ENCODE measurements at regions not wholly inside any gene's neighbourhood (a gene's known extent, or its start where the extent isn't known, plus 50 kb on each side); places are given as distances from the start of the nearest gene placed in this dataset.
"Not testable (repeated sequence)": the region's sequence is repeated elsewhere in the genome, so short reads cannot be mapped to it uniquely, and the experiment has no call there.

- Histone ChIP-seq H3K36me3 (ENCODE audit: control insufficient read depth in 3 of 3, insufficient read depth in 2 of 3, low read depth in 1 of 3, low read length in 3 of 3) (no peaks in the 10 kb centered on the region), H3K4me1 (ENCODE audit: control insufficient read depth in 3 of 3, insufficient read depth in 2 of 3, low read depth in 1 of 3, low read length in 2 of 3) (peaks cover 0 to 2% (median 0%) of the 10 kb centered on the region in 3 donors), H3K27me3 (ENCODE audit: control insufficient read depth in 3 of 3, insufficient read depth in 3 of 3, low read length in 3 of 3) (peaks cover 0 to 2% (median 2%) of the 10 kb centered on the region in 3 donors), H3K4me3 (ENCODE audit: low read depth in 1 of 3, low read length in 3 of 3) (no peak overlapping the region), H3K27ac (ENCODE audit: low read depth in 1 of 3, low read length in 2 of 3) (no peak overlapping the region), H3K9me3 (ENCODE audit: control insufficient read depth in 2 of 2, insufficient read depth in 1 of 2, low read depth in 1 of 2, low read length in 1 of 2) (no peaks in the 10 kb centered on the region)
- 70 to 77% (median 71%) methylated on average over 7 of the region's 7 CpGs for WGBS, 3 donors
- DNase-seq, result no peak
- FAIRE-seq, result no peak
These were observed 141.9 kb downstream of the CSNK2A3 start for GRCh38 chr11:11211186-11211585.

- DNase-seq (no peak), FAIRE-seq (no peak)
- WGBS, 3 donors, result 65 to 90% (median 76%) methylated on average over 3 of the region's 3 CpGs
- Histone ChIP-seq H3K27ac (ENCODE audit: low read depth in 1 of 3, low read length in 2 of 3) (no peak overlapping the region), H3K4me3 (ENCODE audit: low read depth in 1 of 3, low read length in 3 of 3) (no peak overlapping the region), H3K27me3 (ENCODE audit: control insufficient read depth in 3 of 3, insufficient read depth in 3 of 3, low read length in 3 of 3) (peaks cover 0 to 2% (median 2%) of the 10 kb centered on the region in 3 donors), H3K4me1 (ENCODE audit: control insufficient read depth in 3 of 3, insufficient read depth in 2 of 3, low read depth in 1 of 3, low read length in 2 of 3) (no peaks in the 10 kb centered on the region), H3K9me3 (ENCODE audit: control insufficient read depth in 2 of 2, insufficient read depth in 1 of 2, low read depth in 1 of 2, low read length in 1 of 2) (no peaks in the 10 kb centered on the region), H3K36me3 (ENCODE audit: control insufficient read depth in 3 of 3, insufficient read depth in 2 of 3, low read depth in 1 of 3, low read length in 3 of 3) (no peaks in the 10 kb centered on the region)
These were observed 142.6 kb downstream of the CSNK2A3 start for GRCh38 chr11:11210446-11210845.

GRCh38 chr11:11209967-11210366 is 143.1 kb downstream of the CSNK2A3 start:
- no peak overlapping the region for H3K4me3 ChIP-seq (ENCODE audit: low read depth in 1 of 3, low read length in 3 of 3)
- H3K9me3 ChIP-seq (ENCODE audit: control insufficient read depth in 2 of 2, insufficient read depth in 1 of 2, low read depth in 1 of 2, low read length in 1 of 2), result no peaks in the 10 kb centered on the region
- DNase-seq (no peak), FAIRE-seq (no peak)
- H3K27me3 ChIP-seq (ENCODE audit: control insufficient read depth in 3 of 3, insufficient read depth in 3 of 3, low read length in 3 of 3), result peaks cover 0 to 2% (median 0%) of the 10 kb centered on the region in 3 donors
- H3K36me3 ChIP-seq (ENCODE audit: control insufficient read depth in 3 of 3, insufficient read depth in 2 of 3, low read depth in 1 of 3, low read length in 3 of 3), result no peaks in the 10 kb centered on the region
- H3K4me1 ChIP-seq (ENCODE audit: control insufficient read depth in 3 of 3, insufficient read depth in 2 of 3, low read depth in 1 of 3, low read length in 2 of 3), result no peaks in the 10 kb centered on the region
- no peak overlapping the region for H3K27ac ChIP-seq (ENCODE audit: low read depth in 1 of 3, low read length in 2 of 3)
- WGBS, 3 donors, result 82 to 85% (median 84%) methylated on average over 2 of the region's 2 CpGs

- FAIRE-seq (no peak), DNase-seq (no peak)
- Histone ChIP-seq H3K4me1 (ENCODE audit: control insufficient read depth in 3 of 3, insufficient read depth in 2 of 3, low read depth in 1 of 3, low read length in 2 of 3) (no peaks in the 10 kb centered on the region), H3K36me3 (ENCODE audit: control insufficient read depth in 3 of 3, insufficient read depth in 2 of 3, low read depth in 1 of 3, low read length in 3 of 3) (no peaks in the 10 kb centered on the region), H3K27ac (ENCODE audit: low read depth in 1 of 3, low read length in 2 of 3) (no peak overlapping the region), H3K9me3 (ENCODE audit: control insufficient read depth in 2 of 2, insufficient read depth in 1 of 2, low read depth in 1 of 2, low read length in 1 of 2) (no peaks in the 10 kb centered on the region), H3K4me3 (ENCODE audit: low read depth in 1 of 3, low read length in 3 of 3) (no peak overlapping the region), H3K27me3 (ENCODE audit: control insufficient read depth in 3 of 3, insufficient read depth in 3 of 3, low read length in 3 of 3) (peaks cover 0 to 2% (median 0%) of the 10 kb centered on the region in 3 donors)
- WGBS, 3 donors, result 86 to 94% (median 89%) methylated on average over 4 of the region's 4 CpGs
These were observed 144.1 kb downstream of the CSNK2A3 start for GRCh38 chr11:11208994-11209393.

DNA sequence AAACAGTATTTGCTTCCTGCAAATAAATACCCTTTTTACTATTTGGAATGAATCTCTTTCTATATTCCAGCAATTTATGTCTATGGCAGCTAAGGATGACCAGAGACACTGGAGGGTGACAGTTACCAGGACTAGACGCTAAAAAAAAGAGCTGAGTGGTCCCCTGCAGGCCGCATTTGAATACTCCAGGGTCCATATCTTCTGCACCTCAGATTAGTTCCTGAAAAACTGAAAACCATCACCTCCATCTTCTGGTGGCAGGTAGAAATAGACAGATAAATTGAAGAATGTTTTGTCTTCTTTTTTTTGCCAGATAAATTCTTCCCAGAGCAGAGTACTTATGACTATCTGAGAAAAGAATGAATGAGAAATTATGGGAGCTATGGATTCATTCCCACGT is 145.6 kb downstream of the CSNK2A3 start:
- H3K9me3 ChIP-seq (ENCODE audit: control insufficient read depth in 2 of 2, insufficient read depth in 1 of 2, low read depth in 1 of 2, low read length in 1 of 2), result peaks cover 0 to 7% of the 10 kb centered on the region in 2 donors
- no peaks in the 10 kb centered on the region for H3K4me1 ChIP-seq (ENCODE audit: control insufficient read depth in 3 of 3, insufficient read depth in 2 of 3, low read depth in 1 of 3, low read length in 2 of 3)
- H3K4me3 ChIP-seq (ENCODE audit: low read depth in 1 of 3, low read length in 3 of 3), result no peak overlapping the region
- WGBS, 3 donors, result 56 to 79% (median 65%) methylated on average over 3 of the region's 3 CpGs
- H3K27me3 ChIP-seq (ENCODE audit: control insufficient read depth in 3 of 3, insufficient read depth in 3 of 3, low read length in 3 of 3), result peaks cover 0 to 2% (median 0%) of the 10 kb centered on the region in 3 donors
- FAIRE-seq, result no peak
- H3K36me3 ChIP-seq (ENCODE audit: control insufficient read depth in 3 of 3, insufficient read depth in 2 of 3, low read depth in 1 of 3, low read length in 3 of 3), result no peaks in the 10 kb centered on the region
- no peak for DNase-seq
- H3K27ac ChIP-seq (ENCODE audit: low read depth in 1 of 3, low read length in 2 of 3), result no peak overlapping the region

- WGBS, 3 donors, result 80 to 87% (median 80%) methylated on average over 7 of the region's 7 CpGs
- Histone ChIP-seq H3K4me3 (ENCODE audit: low read depth in 1 of 3, low read length in 3 of 3) (no peak overlapping the region), H3K36me3 (ENCODE audit: control insufficient read depth in 3 of 3, insufficient read depth in 2 of 3, low read depth in 1 of 3, low read length in 3 of 3) (no peaks in the 10 kb centered on the region), H3K27ac (ENCODE audit: low read depth in 1 of 3, low read length in 2 of 3) (no peak overlapping the region), H3K4me1 (ENCODE audit: control insufficient read depth in 3 of 3, insufficient read depth in 2 of 3, low read depth in 1 of 3, low read length in 2 of 3) (no peaks in the 10 kb centered on the region), H3K9me3 (ENCODE audit: control insufficient read depth in 2 of 2, insufficient read depth in 1 of 2, low read depth in 1 of 2, low read length in 1 of 2) (peaks cover 0 to 9% of the 10 kb centered on the region in 2 donors), H3K27me3 (ENCODE audit: control insufficient read depth in 3 of 3, insufficient read depth in 3 of 3, low read length in 3 of 3) (peaks cover 0 to 2% (median 0%) of the 10 kb centered on the region in 3 donors)
- FAIRE-seq (no peak), DNase-seq (no peak)
These were observed 146.6 kb downstream of the CSNK2A3 start for GRCh38 chr11:11206484-11206883.

DNA sequence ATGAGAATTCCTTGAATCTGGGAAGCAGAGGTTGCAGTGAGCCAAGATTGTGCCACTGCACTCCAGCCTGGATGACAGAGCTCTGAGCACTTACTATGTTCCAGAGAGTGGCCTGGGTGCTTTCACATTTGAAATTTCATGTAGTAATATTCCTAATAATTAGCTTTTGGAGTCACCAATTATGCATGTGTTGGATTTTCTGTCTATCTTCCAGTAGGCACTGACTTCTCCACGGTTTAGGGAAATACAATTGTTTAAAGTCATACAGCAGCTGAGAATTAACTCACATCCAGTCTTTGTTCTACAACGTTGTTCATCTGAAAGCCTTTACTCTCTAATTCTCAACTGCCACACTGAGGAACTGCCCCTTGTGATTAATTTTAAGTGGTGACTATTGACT is 150.2 kb downstream of the CSNK2A3 start:
- FAIRE-seq (no peak), DNase-seq (no peak)
- no peak overlapping the region for H3K4me3 ChIP-seq (ENCODE audit: low read depth in 1 of 3, low read length in 3 of 3)
- H3K4me1 ChIP-seq (ENCODE audit: control insufficient read depth in 3 of 3, insufficient read depth in 2 of 3, low read depth in 1 of 3, low read length in 2 of 3), result no peaks in the 10 kb centered on the region
- H3K27ac ChIP-seq (ENCODE audit: low read depth in 1 of 3, low read length in 2 of 3), result no peak overlapping the region
- peaks cover 0 to 9% of the 10 kb centered on the region in 2 donors for H3K9me3 ChIP-seq (ENCODE audit: control insufficient read depth in 2 of 2, insufficient read depth in 1 of 2, low read depth in 1 of 2, low read length in 1 of 2)
- no peaks in the 10 kb centered on the region for H3K27me3 ChIP-seq (ENCODE audit: control insufficient read depth in 3 of 3, insufficient read depth in 3 of 3, low read length in 3 of 3)
- 77 to 96% (median 87%) methylated on average over 2 of the region's 2 CpGs for WGBS, 3 donors
- H3K36me3 ChIP-seq (ENCODE audit: control insufficient read depth in 3 of 3, insufficient read depth in 2 of 3, low read depth in 1 of 3, low read length in 3 of 3), result no peaks in the 10 kb centered on the region

- DNase-seq; H3K9me3 ChIP-seq (ENCODE audit: control insufficient read depth in 2 of 2, insufficient read depth in 1 of 2, low read depth in 1 of 2, low read length in 1 of 2); FAIRE-seq; H3K36me3 ChIP-seq (ENCODE audit: control insufficient read depth in 3 of 3, insufficient read depth in 2 of 3, low read depth in 1 of 3, low read length in 3 of 3); H3K27me3 ChIP-seq (ENCODE audit: control insufficient read depth in 3 of 3, insufficient read depth in 3 of 3, low read length in 3 of 3); H3K4me3 ChIP-seq (ENCODE audit: low read depth in 1 of 3, low read length in 3 of 3); H3K27ac ChIP-seq (ENCODE audit: low read depth in 1 of 3, low read length in 2 of 3); H3K4me1 ChIP-seq (ENCODE audit: control insufficient read depth in 3 of 3, insufficient read depth in 2 of 3, low read depth in 1 of 3, low read length in 2 of 3): not testable (repeated sequence)
- 73 to 85% (median 79%) methylated on average over 4 of the region's 4 CpGs for WGBS, 3 donors
These were observed 151.7 kb downstream of the CSNK2A3 start for GRCh38 chr11:11201302-11201701.

GRCh38 chr11:11192541-11192940 is 160.5 kb downstream of the CSNK2A3 start:
- H3K4me1 ChIP-seq (ENCODE audit: control insufficient read depth in 3 of 3, insufficient read depth in 2 of 3, low read depth in 1 of 3, low read length in 2 of 3), result no peaks in the 10 kb centered on the region
- WGBS, 3 donors, result 82 to 87% (median 82%) methylated on average over 3 of the region's 3 CpGs
- DNase-seq (no peak), FAIRE-seq (no peak)
- no peaks in the 10 kb centered on the region for H3K27me3 ChIP-seq (ENCODE audit: control insufficient read depth in 3 of 3, insufficient read depth in 3 of 3, low read length in 3 of 3)
- H3K27ac ChIP-seq (ENCODE audit: low read depth in 1 of 3, low read length in 2 of 3), result no peak overlapping the region
- H3K9me3 ChIP-seq (ENCODE audit: control insufficient read depth in 2 of 2, insufficient read depth in 1 of 2, low read depth in 1 of 2, low read length in 1 of 2), result no peaks in the 10 kb centered on the region
- no peaks in the 10 kb centered on the region for H3K36me3 ChIP-seq (ENCODE audit: control insufficient read depth in 3 of 3, insufficient read depth in 2 of 3, low read depth in 1 of 3, low read length in 3 of 3)
- no peak overlapping the region for H3K4me3 ChIP-seq (ENCODE audit: low read depth in 1 of 3, low read length in 3 of 3)
